Suprapubic skin (tissue), 3 donors: ENCODE measurements at regions not wholly inside any gene's neighbourhood (a gene's known extent, or its start where the extent isn't known, plus 50 kb on each side); places are given as distances from the start of the nearest gene placed in this dataset.
"Not testable (repeated sequence)": the region's sequence is repeated elsewhere in the genome, so short reads cannot be mapped to it uniquely, and the experiment has no call there.

Experiments
- POLR2A ChIP-seq, 2 donors: fragments of 450-650 bp; IDR thresholded peaks; one replicate each; pipeline ENCODE4 v1.6.1; 2017; ENCODE audit warnings: antibody characterized with exemption in 2 of 2, mild to moderate bottlenecking in 2 of 2, moderate library complexity in 2 of 2
- TF ChIP-seq, protein P1 (sequence below), 2 donors: fragments of 200-600 bp in 1 of 2; fragments of 450-650 bp in 1 of 2; sonication (generic) in 1 of 2; IDR thresholded peaks; one replicate each; pipeline ENCODE4 v1.5.1; 2016 to 2019; ENCODE audit warnings: antibody characterized with exemption in 2 of 2, mild to moderate bottlenecking in 1 of 2, moderate library complexity in 1 of 2

DNA sequence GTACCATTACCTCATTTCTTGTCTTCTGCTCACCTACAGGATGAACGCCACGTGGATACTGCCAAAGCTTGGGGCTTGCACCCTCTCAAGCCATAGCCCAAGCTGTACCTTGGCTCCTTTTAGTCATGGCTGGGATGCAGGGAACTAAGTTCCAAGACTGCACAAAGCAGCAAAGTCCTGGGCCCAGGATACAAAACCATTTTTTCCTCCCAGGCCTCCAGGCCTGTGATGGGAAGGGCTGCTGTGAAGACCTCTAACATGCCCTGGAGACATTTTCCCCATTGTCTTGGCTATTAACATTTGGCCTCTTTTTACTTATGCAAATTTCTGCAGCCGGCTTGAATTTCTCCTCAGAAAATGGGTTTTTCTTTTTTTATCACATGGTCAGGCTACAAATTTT, 795.1 kb upstream of the VRK2 start:
- TF ChIP-seq, protein P1, sequence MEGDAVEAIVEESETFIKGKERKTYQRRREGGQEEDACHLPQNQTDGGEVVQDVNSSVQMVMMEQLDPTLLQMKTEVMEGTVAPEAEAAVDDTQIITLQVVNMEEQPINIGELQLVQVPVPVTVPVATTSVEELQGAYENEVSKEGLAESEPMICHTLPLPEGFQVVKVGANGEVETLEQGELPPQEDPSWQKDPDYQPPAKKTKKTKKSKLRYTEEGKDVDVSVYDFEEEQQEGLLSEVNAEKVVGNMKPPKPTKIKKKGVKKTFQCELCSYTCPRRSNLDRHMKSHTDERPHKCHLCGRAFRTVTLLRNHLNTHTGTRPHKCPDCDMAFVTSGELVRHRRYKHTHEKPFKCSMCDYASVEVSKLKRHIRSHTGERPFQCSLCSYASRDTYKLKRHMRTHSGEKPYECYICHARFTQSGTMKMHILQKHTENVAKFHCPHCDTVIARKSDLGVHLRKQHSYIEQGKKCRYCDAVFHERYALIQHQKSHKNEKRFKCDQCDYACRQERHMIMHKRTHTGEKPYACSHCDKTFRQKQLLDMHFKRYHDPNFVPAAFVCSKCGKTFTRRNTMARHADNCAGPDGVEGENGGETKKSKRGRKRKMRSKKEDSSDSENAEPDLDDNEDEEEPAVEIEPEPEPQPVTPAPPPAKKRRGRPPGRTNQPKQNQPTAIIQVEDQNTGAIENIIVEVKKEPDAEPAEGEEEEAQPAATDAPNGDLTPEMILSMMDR (IDR thresholded peaks at IDR 0.05) = not testable (repeated sequence)
- not testable (repeated sequence) for TF ChIP-seq POLR2A (IDR thresholded peaks at IDR 0.05)
